IMR-90 (cell line): ENCODE measurements at regions not wholly inside any gene's neighbourhood (a gene's known extent, or its start where the extent isn't known, plus 50 kb on each side); places are given as distances from the start of the nearest gene placed in this dataset.

Source experiments
- ATAC-seq: fragments of 200-7000 bp; cut with Tn5 transposase; 2 replicates; pipeline ENCODE4 v1.9.1; 2020; ENCODE audit warnings: low read depth, mild to moderate bottlenecking, moderate library complexity
- BruUV-seq: library from RNA; stranded (reverse); fragments of 400-500 nt; replicated peaks from 2 replicates; lab custom pipeline; 2021; lab: Mats Ljungman, UMichigan
- CTCF ChIA-PET: fragments of 300-600 bp; formaldehyde crosslinking; extraction: SDS; loops from one replicate; lab custom pipeline; 2021; ENCODE audit warnings: antibody characterized with exemption; lab: Yijun Ruan, JAX
- POLR2A ChIA-PET: fragments of 300-600 bp; sonication (Branson Sonifier 250); formaldehyde crosslinking; loops from one replicate; lab custom pipeline; 2022; ENCODE audit warnings: antibody characterized with exemption; ENCODE audit not compliant: unreplicated experiment; lab: Charles Lee
- DNase-seq: peaks from one replicate; pipeline ENCODE4 v3.0.0; 2013
- H2AFZ ChIP-seq: replicated peaks from 2 replicates; pipeline ENCODE3; 2013; ENCODE audit warnings: low read length, mild to moderate bottlenecking; ENCODE audit not compliant: poor library complexity
- H2AK5ac ChIP-seq: 2 replicates; pipeline ENCODE4 v1.6.1; 2013; ENCODE audit warnings: low read depth, low read length, inconsistent platforms
- H2AK9ac ChIP-seq: replicated peaks from 2 replicates; pipeline ENCODE3; 2013; ENCODE audit warnings: mild to moderate bottlenecking, low read depth, low read length, moderate library complexity; ENCODE audit not compliant: poor library complexity
- H2BK120ac ChIP-seq: 2 replicates; pipeline ENCODE4 v1.6.1; 2013; ENCODE audit warnings: low read depth, low read length, inconsistent platforms
- H2BK15ac ChIP-seq: 3 replicates; pipeline ENCODE4 v1.6.1; 2013; ENCODE audit warnings: low read depth, low read length, inconsistent platforms
- H2BK20ac ChIP-seq: 2 replicates; pipeline ENCODE4 v1.6.1; 2013; ENCODE audit warnings: low read depth, mild to moderate bottlenecking, inconsistent platforms, low read length, moderate library complexity
- H2BK5ac ChIP-seq: 2 replicates; pipeline ENCODE4 v1.6.1; 2013; ENCODE audit warnings: mild to moderate bottlenecking, low read depth, low read length, inconsistent platforms; ENCODE audit not compliant: poor library complexity, severe bottlenecking
- H3K14ac ChIP-seq: replicated peaks from 2 replicates; pipeline ENCODE4 v1.6.1; 2013; ENCODE audit warnings: low read depth, low read length, inconsistent platforms
- H3K18ac ChIP-seq: 2 replicates; pipeline ENCODE4 v1.6.1; 2013; ENCODE audit warnings: low read depth, low read length, control low read depth
- H3K23ac ChIP-seq: 2 replicates; pipeline ENCODE4 v1.6.1; 2013; ENCODE audit warnings: low read depth, low read length, inconsistent platforms
- H3K27ac ChIP-seq: 2 replicates; pipeline ENCODE4 v1.5.1; 2013; ENCODE audit warnings: mild to moderate bottlenecking, control low read depth, low read length; ENCODE audit not compliant: insufficient read depth
- H3K27me3 ChIP-seq: 2 replicates; pipeline ENCODE4 v1.6.1; 2013; ENCODE audit warnings: low read length; ENCODE audit not compliant: control insufficient read depth, insufficient read depth
- H3K36me3 ChIP-seq: 2 replicates; pipeline ENCODE4 v1.6.1; 2013; ENCODE audit warnings: low read length, mixed read lengths; ENCODE audit not compliant: control insufficient read depth, insufficient read depth
- H3K4ac ChIP-seq: 2 replicates; pipeline ENCODE4 v1.6.1; 2013; ENCODE audit warnings: low read depth, low read length, inconsistent platforms
- H3K4me1 ChIP-seq: 2 replicates; pipeline ENCODE4 v1.6.1; 2013; ENCODE audit warnings: low read length, mixed read lengths; ENCODE audit not compliant: control insufficient read depth, insufficient read depth
- H3K4me2 ChIP-seq: 2 replicates; pipeline ENCODE4 v1.6.1; 2013; ENCODE audit warnings: low read depth, mild to moderate bottlenecking, control low read depth, low read length, moderate library complexity
- H3K4me3 ChIP-seq: 2 replicates; pipeline ENCODE4 v1.5.1; 2013; ENCODE audit warnings: low read depth, mild to moderate bottlenecking, control low read depth, low read length, moderate library complexity; ENCODE audit not compliant: insufficient read depth
- H3K56ac ChIP-seq: 2 replicates; pipeline ENCODE4 v1.6.1; 2013; ENCODE audit warnings: low read length, inconsistent platforms; ENCODE audit not compliant: insufficient read depth; ENCODE audit errors: extremely low read depth
- H3K79me1 ChIP-seq, 2 experiments: 2 replicates each; pipeline ENCODE4 v1.6.1; 2013; ENCODE audit warnings: low read length in 2 of 2, inconsistent platforms in 1 of 2, low read depth in 1 of 2
- H3K9ac ChIP-seq: 2 replicates; pipeline ENCODE4 v1.6.1; 2013; ENCODE audit warnings: low read depth, low read length, control low read depth
- H3K9me1 ChIP-seq: 2 replicates; pipeline ENCODE4 v1.6.1; 2013; ENCODE audit warnings: low read length, inconsistent platforms; ENCODE audit not compliant: insufficient read depth
- H3K9me3 ChIP-seq: 2 replicates; pipeline ENCODE4 v1.6.1; 2013; ENCODE audit warnings: low read length; ENCODE audit not compliant: control insufficient read depth, insufficient read depth
- H4K20me1 ChIP-seq: 2 replicates; pipeline ENCODE4 v1.6.1; 2013; ENCODE audit warnings: low read length, inconsistent platforms; ENCODE audit not compliant: insufficient read depth
- H4K5ac ChIP-seq: 2 replicates; pipeline ENCODE4 v1.6.1; 2013; ENCODE audit warnings: mild to moderate bottlenecking, low read depth, low read length, control low read depth
- H4K8ac ChIP-seq, 2 experiments: 2 replicates each; pipeline ENCODE4 v1.6.1; 2013; ENCODE audit warnings: low read depth in 2 of 2, low read length in 2 of 2, control low read depth in 1 of 2, inconsistent platforms in 1 of 2
- H4K91ac ChIP-seq: 2 replicates; pipeline ENCODE4 v1.6.1; 2013; ENCODE audit warnings: low read depth, low read length, inconsistent platforms; ENCODE audit not compliant: insufficient read depth
- CHD1 ChIP-seq: IDR thresholded peaks from 2 replicates; pipeline ENCODE4 v1.6.1; 2012; ENCODE audit warnings: low read depth, low read length, improper control_type of control experiment
- FOS ChIP-seq: fragments of 150-350 bp; IDR thresholded peaks from 2 replicates; pipeline ENCODE4 v1.6.1; 2016; ENCODE audit warnings: low read depth, low read length
- POLR2A ChIP-seq: IDR thresholded peaks from 2 replicates; pipeline ENCODE4 v1.6.1; 2012; ENCODE audit warnings: mild to moderate bottlenecking, low read depth, low read length
- RCOR1 ChIP-seq: IDR thresholded peaks from 2 replicates; pipeline ENCODE4 v1.6.1; 2012; ENCODE audit warnings: mild to moderate bottlenecking, low read length, improper control_type of control experiment; ENCODE audit not compliant: insufficient replicate concordance
- SMC3 ChIP-seq: fragments of 150-350 bp; IDR thresholded peaks from 2 replicates; pipeline ENCODE4 v1.6.1; 2016; ENCODE audit warnings: low read depth, mild to moderate bottlenecking, antibody characterized with exemption, low read length, moderate library complexity
- WGBS, 2 experiments: methylation state at CpG; one replicate each; pipeline versions ENCODE4 v1.1.5 to v1.1.7; 2013; ENCODE audit warnings: missing lambda C conversion rate in 2 of 2; ENCODE audit not compliant: insufficient read length in 1 of 2; ENCODE audit errors: extremely low coverage in 2 of 2; 5-methylcytosine and 5-hydroxymethylcytosine counted together
- dilution Hi-C: fragments of 300-500 bp; cut with HindIII; formaldehyde crosslinking; loops from one replicate; pipeline ENCODE4 v1.14.3; 2018; ENCODE audit warnings: low sequenced_read_pairs; ENCODE audit not compliant: unreplicated experiment
- in situ Hi-C: fragments of 300-500 bp; cut with MboI; formaldehyde crosslinking; loops from 3 replicates; pipeline ENCODE4 v1.14.3; 2019; ENCODE audit warnings: low sequenced_read_pairs, inconsistent platforms, mixed read lengths
- intact Hi-C: fragments of 100-400 bp; cut with micrococcal nuclease; formaldehyde crosslinking; loops from 2 replicates; pipeline ENCODE4 v1.10.0; 2022
- TF ChIP-seq, protein P1 (sequence below): conservative IDR thresholded peaks from 2 replicates; pipeline ENCODE4 v1.5.1; 2012; ENCODE audit warnings: mild to moderate bottlenecking, low read depth, low read length, improper control_type of control experiment
- TF ChIP-seq, protein P2 (sequence below): fragments of 150-350 bp; IDR thresholded peaks from 2 replicates; pipeline ENCODE4 v1.6.1; 2016; ENCODE audit warnings: low read depth, mild to moderate bottlenecking, low read length, moderate library complexity, borderline replicate concordance

DNA sequence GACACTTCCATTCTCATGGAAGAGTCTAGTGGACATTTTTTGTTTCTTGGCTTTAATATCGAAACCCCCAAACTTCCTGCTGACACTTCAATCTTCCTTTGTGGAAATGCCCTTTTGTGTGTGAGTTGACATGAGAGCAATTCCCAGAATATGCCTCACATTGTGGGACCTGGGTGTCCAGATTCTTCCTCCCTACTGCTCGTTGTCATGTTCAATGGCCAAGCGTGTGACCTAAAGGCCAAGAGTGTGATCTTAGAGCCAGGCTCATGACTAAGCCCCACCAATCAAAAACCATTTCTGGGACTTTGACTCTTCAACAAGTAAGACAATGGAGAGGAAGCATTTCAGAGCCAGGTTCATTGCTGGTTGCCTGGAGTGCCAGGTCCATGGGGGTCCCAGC lies 52.5 kb upstream of the BMPER start:
- no peaks in the 10 kb centered on the region for H3K79me1 ChIP-seq
- no peak overlapping the region for H4K5ac ChIP-seq
- dilution Hi-C loops, result no loop called here
- intact Hi-C loops, result no loop called here
- H3K9me1 ChIP-seq, result peaks cover 4% of the 10 kb centered on the region
- ChIA-PET POLR2A (no interaction called here), CTCF (no interaction called here)
- no peak overlapping the region for H2AFZ ChIP-seq
- H4K91ac ChIP-seq, result peak overlapping the region; percentile 27; the same call in 1 of the 2 replicates
- H3K4me1 ChIP-seq, result peaks cover 9% of the 10 kb centered on the region
- no peaks in the 10 kb centered on the region for H4K20me1 ChIP-seq
- TF ChIP-seq RCOR1 (no peak), CHD1 (no peak), POLR2A (no peak), SMC3 (no peak), FOS (no peak)
- TF ChIP-seq, protein P1, sequence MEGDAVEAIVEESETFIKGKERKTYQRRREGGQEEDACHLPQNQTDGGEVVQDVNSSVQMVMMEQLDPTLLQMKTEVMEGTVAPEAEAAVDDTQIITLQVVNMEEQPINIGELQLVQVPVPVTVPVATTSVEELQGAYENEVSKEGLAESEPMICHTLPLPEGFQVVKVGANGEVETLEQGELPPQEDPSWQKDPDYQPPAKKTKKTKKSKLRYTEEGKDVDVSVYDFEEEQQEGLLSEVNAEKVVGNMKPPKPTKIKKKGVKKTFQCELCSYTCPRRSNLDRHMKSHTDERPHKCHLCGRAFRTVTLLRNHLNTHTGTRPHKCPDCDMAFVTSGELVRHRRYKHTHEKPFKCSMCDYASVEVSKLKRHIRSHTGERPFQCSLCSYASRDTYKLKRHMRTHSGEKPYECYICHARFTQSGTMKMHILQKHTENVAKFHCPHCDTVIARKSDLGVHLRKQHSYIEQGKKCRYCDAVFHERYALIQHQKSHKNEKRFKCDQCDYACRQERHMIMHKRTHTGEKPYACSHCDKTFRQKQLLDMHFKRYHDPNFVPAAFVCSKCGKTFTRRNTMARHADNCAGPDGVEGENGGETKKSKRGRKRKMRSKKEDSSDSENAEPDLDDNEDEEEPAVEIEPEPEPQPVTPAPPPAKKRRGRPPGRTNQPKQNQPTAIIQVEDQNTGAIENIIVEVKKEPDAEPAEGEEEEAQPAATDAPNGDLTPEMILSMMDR, result no peak
- TF ChIP-seq, protein P2, sequence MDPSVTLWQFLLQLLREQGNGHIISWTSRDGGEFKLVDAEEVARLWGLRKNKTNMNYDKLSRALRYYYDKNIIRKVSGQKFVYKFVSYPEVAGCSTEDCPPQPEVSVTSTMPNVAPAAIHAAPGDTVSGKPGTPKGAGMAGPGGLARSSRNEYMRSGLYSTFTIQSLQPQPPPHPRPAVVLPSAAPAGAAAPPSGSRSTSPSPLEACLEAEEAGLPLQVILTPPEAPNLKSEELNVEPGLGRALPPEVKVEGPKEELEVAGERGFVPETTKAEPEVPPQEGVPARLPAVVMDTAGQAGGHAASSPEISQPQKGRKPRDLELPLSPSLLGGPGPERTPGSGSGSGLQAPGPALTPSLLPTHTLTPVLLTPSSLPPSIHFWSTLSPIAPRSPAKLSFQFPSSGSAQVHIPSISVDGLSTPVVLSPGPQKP, result no peak
- H3K27ac ChIP-seq, result no peak overlapping the region
- in situ Hi-C loops, result no loop called here
- WGBS, 2 experiments, result no CpG with 5 or more reads among the region's 3 CpGs
- H2BK120ac ChIP-seq, result peak overlapping the region; percentile 65
- H2AK5ac ChIP-seq, result peak overlapping the region; percentile 83
- H3K56ac ChIP-seq, result no peak overlapping the region
- H3K36me3 ChIP-seq, result no peaks in the 10 kb centered on the region
- no peaks in the 10 kb centered on the region for H3K9me3 ChIP-seq
- BruUV-seq, result no TSS peak
- peak overlapping the region; percentile 80 for H3K18ac ChIP-seq
- H3K4ac ChIP-seq, result peak overlapping the region; percentile 54
- DNase-seq (no peak), ATAC-seq (no peak)
- no peak overlapping the region for H3K4me3 ChIP-seq
- H2BK5ac ChIP-seq, result no peak overlapping the region
- H3K14ac ChIP-seq, result peak overlapping the region; percentile 20; the same call in 1 of the 2 replicates
- H3K27me3 ChIP-seq, result peaks cover 7% of the 10 kb centered on the region
- no peak overlapping the region for H3K4me2 ChIP-seq
- peak overlapping the region; percentile 97; the same call in 2 of the 3 replicates for H2BK15ac ChIP-seq
- H3K9ac ChIP-seq, result no peak overlapping the region
- H3K23ac ChIP-seq, result no peak overlapping the region
- 0 out of 4 replicates have a peak overlapping the region, but pooled peaks of 1 of the 2 experiments have one; percentile 12 for H4K8ac ChIP-seq
- H2AK9ac ChIP-seq, result no peak overlapping the region
- H2BK20ac ChIP-seq, result peak overlapping the region; percentile 53
